8988T (cell line): ENCODE measurements at regions not wholly inside any gene's neighbourhood (a gene's known extent, or its start where the extent isn't known, plus 50 kb on each side); places are given as distances from the start of the nearest gene placed in this dataset.
"Not testable (repeated sequence)": the region's sequence is repeated elsewhere in the genome, so short reads cannot be mapped to it uniquely, and the experiment has no call there.

Source experiments
- DNase-seq: peaks from one replicate; pipeline ENCODE4 v3.0.0; 2011

DNA sequence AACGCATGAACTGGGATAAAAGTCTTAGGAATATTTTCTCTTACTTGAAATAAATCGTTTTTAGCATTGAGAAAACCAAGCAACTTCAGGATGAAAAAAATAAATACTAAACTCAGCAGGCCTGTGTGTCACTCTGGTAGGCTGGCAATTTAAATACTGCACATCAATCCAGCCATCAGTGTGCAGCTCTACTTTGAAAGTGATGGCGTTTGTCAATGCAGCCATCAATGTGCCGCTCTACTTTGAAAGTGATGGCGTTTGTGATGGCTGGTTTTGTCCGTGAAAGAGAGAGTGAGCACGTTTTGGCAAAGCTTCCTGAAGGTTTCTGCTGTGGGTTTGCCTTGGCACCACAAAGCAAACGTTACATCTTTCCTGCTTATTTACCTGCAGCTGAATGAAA lies 543.5 kb upstream of the SALL3 start:
- no peak for DNase-seq

DNA sequence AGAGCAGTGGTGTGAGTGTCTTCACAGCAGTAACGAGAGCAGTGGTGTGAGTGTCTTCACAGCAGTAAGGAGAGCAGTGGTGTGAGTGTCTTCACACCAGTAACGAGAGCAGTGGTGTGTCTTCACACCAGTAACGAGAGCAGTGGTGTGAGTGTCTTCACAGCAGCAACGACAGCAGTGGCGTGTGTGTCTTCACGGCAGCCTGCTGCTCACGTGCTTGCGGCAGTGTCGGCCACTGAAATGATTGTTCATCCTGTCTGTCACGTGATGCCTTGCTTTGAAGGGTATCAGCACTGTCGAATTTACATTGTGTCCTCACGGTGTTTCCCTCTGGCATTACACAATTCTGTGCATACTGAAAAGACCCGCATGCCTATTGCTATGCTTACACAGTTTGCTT lies 541.4 kb upstream of the SALL3 start:
- not testable (repeated sequence) for DNase-seq

GRCh38 chr18:78445880-78446279 lies 533.7 kb upstream of the SALL3 start:
- DNase-seq: no peak

DNA sequence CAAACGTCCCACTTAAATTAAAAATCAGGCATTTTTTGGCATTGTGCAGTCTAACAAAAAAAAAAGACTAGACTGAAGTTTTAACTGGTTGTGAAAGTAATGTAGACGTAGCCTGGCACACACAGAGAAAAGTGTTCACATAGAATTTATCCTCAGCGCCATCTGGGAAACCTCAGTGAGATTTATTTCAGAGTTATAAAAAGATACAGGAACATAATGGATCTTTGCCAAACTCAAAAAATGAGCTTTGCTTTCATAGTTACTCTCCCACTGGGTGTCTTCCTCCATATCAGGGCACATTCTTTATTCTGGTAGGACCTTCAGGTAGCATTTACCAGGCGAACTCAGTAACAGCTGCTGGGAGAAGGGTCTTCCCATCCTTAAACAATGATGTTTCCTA lies 532.4 kb upstream of the SALL3 start:
- no peak for DNase-seq

DNA sequence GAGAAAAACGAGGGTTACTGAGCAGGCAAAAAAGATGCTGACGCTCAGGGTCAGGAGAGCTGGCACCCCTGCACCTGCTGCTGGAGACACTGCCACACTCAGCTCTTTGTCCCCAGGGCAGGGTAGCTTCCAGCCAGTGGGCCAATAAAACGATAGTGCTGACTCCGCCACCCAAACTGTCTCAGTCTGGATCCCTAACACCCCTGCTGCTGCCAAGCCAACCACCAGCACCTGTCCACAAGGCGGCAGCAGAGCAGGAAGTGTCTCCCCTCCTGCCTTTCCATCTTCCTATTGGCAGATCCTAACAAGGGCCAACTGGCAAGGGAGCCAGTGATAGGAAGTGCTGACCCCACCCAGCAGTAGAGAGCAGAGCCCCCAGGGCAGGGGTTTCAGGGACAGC lies 531.5 kb upstream of the SALL3 start:
- no peak for DNase-seq

GRCh38 chr18:78448591-78448990 lies 531.0 kb upstream of the SALL3 start:
- DNase-seq: no peak

GRCh38 chr18:78454221-78454620 lies 525.4 kb upstream of the SALL3 start:
- no peak for DNase-seq

- DNase-seq: no peak
Measured at GRCh38 chr18:78455386-78455785, 524.2 kb upstream of the SALL3 start.

- DNase-seq: no peak
Measured at GRCh38 chr18:78457011-78457410, 522.6 kb upstream of the SALL3 start.

DNA sequence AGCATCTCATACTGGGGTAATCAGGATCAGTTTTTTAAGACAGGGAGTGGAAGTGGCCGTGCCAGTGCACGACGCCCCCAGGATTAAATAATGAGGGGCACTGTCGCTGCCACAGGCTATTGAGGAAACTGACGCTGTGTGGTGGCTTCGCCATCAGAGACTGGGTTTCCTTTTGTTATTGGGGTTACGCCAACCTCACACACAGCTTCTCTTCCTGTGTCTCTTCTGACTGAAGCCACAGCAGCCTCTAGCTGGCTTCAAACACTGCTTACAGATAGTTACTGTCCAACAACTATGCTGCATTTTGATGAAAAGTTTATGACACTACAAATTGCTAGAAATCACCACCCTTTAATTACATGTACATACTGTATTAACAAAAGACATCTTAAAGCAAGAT lies 521.9 kb upstream of the SALL3 start:
- DNase-seq: no peak

GRCh38 chr18:78458356-78458755 lies 521.3 kb upstream of the SALL3 start:
- no peak for DNase-seq

- DNase-seq: no peak
Measured at GRCh38 chr18:78459668-78460067, 520.0 kb upstream of the SALL3 start.

DNA sequence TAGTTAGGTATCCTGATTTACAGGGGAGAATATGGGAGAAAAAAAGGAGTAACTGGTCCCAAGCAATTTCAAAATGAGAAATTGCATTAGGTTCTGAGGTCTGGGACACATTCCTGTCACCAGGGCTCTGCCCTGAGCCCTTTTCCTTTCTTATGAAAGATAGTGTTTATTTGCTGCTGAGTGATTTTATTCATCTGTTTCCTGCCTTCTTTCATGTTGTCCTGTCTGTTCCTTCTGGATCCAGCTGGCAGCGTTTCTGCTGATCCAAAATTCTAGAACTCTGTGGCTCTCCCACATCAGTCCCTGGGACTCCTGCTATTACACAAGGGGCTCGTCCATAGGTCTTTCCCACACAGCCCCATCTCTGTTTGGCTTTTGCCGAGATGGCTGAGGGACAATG lies 519.1 kb upstream of the SALL3 start:
- DNase-seq: no peak

GRCh38 chr18:78473563-78473962 lies 506.1 kb upstream of the SALL3 start:
- DNase-seq: no peak

DNA sequence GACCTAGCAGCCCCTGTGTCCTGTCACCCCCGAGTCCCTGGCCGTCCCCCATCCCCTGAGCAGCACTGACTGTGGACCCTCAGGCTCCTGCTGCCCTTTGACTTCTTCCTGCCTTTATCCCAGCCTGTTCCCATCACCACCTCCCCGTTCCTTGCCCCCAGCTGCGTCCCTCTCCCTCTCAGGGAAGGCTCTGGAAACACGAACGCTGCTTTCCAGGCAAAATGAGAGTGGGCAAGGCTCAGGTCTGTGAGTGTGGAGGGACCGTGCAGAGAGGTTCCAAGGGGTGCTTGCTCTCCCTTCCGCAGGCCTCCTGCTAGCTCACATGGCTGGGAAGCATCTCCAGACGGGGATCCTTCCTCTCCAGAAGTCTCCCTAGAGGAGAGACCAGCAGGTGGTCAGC lies 501.8 kb upstream of the SALL3 start:
- DNase-seq: no peak

DNA sequence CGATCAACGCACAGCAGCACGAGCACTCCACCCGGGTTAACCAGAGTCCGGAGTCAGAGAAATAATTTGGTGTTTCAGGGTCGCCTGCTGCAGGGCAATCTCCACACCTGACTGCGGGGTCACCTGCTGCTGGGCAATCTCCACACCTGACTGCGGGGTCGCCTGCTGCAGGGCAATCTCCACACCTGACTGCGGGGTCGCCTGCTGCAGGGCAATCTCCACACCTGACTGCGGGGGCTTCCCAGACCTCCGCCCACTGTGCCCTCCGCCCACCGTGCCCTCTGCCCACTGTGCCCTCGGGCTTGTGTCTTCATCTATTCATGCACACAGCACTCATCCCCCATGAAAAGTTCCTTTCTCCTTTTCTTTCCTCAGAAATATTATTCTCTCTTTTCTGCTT lies 500.2 kb upstream of the SALL3 start:
- no peak for DNase-seq

GRCh38 chr18:78480262-78481054 lies 499.2 kb upstream of the SALL3 start:
- DNase-seq: no peak

- no peak for DNase-seq
Measured at GRCh38 chr18:78482378-78482777, 497.2 kb upstream of the SALL3 start.

DNA sequence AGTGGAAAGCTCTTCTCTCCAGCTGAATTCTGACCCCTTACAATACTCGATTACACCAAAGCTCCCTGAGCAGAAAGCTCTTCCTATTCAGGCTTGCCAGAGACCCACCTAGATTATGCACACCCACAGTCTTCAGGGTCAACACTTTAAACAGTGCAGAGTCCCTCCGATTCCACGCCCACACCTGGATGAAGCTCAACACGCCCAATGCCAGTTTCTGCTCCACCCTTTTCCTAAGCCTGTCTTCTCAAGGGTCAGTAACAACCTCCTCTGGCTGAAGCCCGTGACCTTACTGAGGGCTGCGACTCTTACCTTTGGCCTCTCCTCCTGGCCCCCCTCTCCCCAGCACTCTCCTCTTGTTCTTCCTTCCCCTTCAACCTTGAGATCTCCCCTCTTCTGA lies 492.0 kb upstream of the SALL3 start:
- no peak for DNase-seq

DNA sequence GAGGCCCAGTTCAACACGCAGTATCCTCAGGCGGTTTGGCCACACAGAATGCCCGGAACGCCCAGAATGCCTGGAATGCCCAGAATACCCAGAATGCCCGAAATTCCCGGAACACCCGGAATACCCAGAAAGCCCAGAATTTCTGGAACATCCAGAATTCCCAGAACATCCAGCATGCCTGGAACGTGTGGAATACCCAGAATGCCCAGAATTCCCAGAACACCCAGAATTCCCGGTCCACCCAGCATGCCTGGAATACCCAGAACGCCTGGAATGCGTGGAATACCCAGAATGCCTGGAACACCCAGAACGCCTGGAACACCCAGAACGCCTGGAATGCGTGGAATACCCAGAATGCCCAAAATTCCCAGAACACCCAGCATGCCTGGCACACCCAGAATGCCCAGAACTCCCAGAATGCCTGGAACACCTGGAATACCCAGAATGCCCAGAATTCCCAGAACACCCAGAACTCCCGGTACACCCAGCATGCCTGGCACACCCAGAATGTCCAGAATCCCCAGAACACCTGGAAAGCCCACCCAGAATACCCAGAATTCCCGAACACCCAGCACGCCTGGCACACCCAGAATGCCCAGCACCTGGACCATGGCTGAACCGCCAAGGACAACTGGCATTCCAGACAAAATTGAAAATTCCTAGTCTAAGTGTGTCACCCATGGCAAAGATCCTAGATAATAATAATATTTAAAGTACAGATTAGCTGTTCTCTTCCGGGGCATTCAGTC lies 487.4 kb upstream of the SALL3 start:
- no peak for DNase-seq

DNA sequence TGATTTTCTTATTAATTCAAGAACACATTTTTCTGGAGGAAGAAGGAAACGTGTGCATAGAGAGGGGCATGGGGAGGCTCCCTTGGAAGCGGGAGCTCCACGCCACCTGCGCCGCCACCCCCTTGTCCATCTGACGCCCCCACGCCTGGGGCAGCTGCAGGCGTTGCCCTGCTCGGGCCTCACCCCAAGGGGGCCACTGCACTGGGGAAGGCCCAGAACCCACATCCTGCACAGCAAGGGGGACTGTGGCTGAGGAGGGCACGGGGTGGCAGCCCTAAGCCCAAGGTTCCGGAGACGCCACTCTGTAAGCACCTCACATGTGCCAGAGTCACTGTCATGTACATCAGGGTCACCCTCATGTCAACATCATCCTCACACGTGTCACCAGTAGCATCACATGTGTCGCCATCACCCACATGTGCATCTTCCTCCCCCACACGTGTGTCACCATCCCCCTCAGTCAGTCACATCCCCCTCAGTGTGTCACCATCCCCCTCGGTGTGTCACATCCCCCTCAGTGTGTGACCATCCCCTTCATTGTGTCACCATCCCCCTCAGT lies 486.7 kb upstream of the SALL3 start:
- DNase-seq: no peak

- not testable (repeated sequence) for DNase-seq
Measured at GRCh38 chr18:78493490-78493889, 486.1 kb upstream of the SALL3 start.

DNA sequence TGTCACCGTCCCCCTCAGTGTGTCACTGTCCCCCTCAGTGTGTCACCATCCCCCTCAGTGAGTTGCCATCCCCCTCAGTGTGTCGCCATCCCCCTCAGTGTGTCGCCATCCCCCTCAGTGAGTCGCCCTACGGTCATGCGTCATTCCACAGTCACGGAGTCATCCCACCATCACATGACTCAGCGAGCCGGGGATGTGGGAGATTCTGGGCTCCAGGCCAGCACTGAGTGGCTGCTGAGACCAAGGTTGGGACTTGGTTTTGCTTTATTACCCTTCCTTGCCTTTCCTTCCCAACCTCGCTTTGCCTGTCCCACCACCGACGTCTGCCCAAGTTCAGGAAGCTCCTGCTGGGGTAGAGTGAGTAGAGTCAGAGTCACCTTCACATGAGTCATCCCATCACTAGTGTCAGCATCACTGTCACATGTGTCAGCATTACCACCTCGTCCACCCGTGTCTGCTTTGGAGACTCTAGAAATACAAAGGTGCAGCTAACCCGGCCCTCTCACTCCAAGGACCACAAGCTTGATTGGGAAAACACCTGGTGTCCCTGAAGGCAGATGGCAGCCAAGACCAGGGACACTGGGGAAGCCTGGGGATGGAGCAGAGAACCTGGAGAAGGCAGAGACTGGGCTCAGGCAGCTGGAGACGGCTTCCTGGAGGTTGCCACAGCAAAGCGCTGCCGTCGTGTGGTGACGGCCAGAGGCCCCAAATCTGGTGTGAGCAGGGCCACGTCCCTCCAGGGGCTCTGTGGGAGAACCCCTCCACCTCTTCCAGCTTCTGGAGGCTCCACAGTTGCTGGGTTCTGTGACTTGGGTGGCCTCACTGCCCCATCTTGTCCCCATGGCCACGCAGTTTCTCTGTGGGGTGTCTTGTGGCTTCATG lies 485.2 kb upstream of the SALL3 start:
- no peak for DNase-seq
